Stimulated activated naive CD8-positive, alpha-beta T cell treated with anti-CD3 and anti-CD28 coated beads, Interleukin-15, Interleukin-2, amounts not matched to agents 100 ng/mL and 50 ng/mL, for 24 hours (primary cell): ENCODE measurements at regions not wholly inside any gene's neighbourhood (a gene's known extent, or its start where the extent isn't known, plus 50 kb on each side); places are given as distances from the start of the nearest gene placed in this dataset.

Source experiments
- H3K27ac Mint-ChIP-seq: one replicate; pipeline ENCODE4 v1.8.0; 2021; ENCODE audit warnings: mild to moderate bottlenecking, mixed read lengths
- H3K27me3 Mint-ChIP-seq: one replicate; pipeline ENCODE4 v1.8.0; 2021; ENCODE audit warnings: mixed read lengths
- H3K36me3 Mint-ChIP-seq: one replicate; pipeline ENCODE4 v1.8.0; 2021; ENCODE audit warnings: low read depth, mixed read lengths
- H3K4me1 Mint-ChIP-seq: one replicate; pipeline ENCODE4 v1.8.0; 2021; ENCODE audit warnings: low read depth, mixed read lengths
- H3K4me3 Mint-ChIP-seq: one replicate; pipeline ENCODE4 v1.8.0; 2021; ENCODE audit warnings: mild to moderate bottlenecking, mixed read lengths
- H3K9me3 Mint-ChIP-seq: one replicate; pipeline ENCODE4 v1.8.0; 2021; ENCODE audit warnings: mixed read lengths

GRCh38 chr2:17106418-17106817 lies 411.8 kb downstream of the RAD51AP2 start:
- no peaks in the 10 kb centered on the region for H3K27me3 Mint-ChIP-seq

GRCh38 chr2:17104454-17104853 lies 413.8 kb downstream of the RAD51AP2 start:
- no peak overlapping the region for H3K4me3 Mint-ChIP-seq

More at GRCh38 chr2:17106418-17106817, 411.8 kb downstream of the RAD51AP2 start:
- no peak overlapping the region for H3K27ac Mint-ChIP-seq
- H3K36me3 Mint-ChIP-seq: no peaks in the 10 kb centered on the region
- H3K9me3 Mint-ChIP-seq: no peaks in the 10 kb centered on the region
- no peak overlapping the region for H3K4me3 Mint-ChIP-seq
- H3K4me1 Mint-ChIP-seq: no peaks in the 10 kb centered on the region

GRCh38 chr2:17101596-17101995 lies 416.6 kb downstream of the RAD51AP2 start:
- H3K36me3 Mint-ChIP-seq: no peaks in the 10 kb centered on the region
- H3K27me3 Mint-ChIP-seq: no peaks in the 10 kb centered on the region
- H3K27ac Mint-ChIP-seq: no peak overlapping the region
- H3K9me3 Mint-ChIP-seq: no peaks in the 10 kb centered on the region
- no peak overlapping the region for H3K4me3 Mint-ChIP-seq
- no peaks in the 10 kb centered on the region for H3K4me1 Mint-ChIP-seq

More at GRCh38 chr2:17104454-17104853, 413.8 kb downstream of the RAD51AP2 start:
- Mint-ChIP-seq H3K27me3 (no peaks in the 10 kb centered on the region), H3K4me1 (no peaks in the 10 kb centered on the region), H3K27ac (no peak overlapping the region), H3K36me3 (no peaks in the 10 kb centered on the region), H3K9me3 (no peaks in the 10 kb centered on the region)

- H3K4me3 Mint-ChIP-seq: no peak overlapping the region
- no peak overlapping the region for H3K27ac Mint-ChIP-seq
- H3K27me3 Mint-ChIP-seq: no peaks in the 10 kb centered on the region
- H3K9me3 Mint-ChIP-seq: no peaks in the 10 kb centered on the region
- H3K4me1 Mint-ChIP-seq: no peaks in the 10 kb centered on the region
- H3K36me3 Mint-ChIP-seq: no peaks in the 10 kb centered on the region
Observed at GRCh38 chr2:17101091-17101490, 417.1 kb downstream of the RAD51AP2 start.

- H3K36me3 Mint-ChIP-seq: no peaks in the 10 kb centered on the region
- no peaks in the 10 kb centered on the region for H3K9me3 Mint-ChIP-seq
- H3K27ac Mint-ChIP-seq: no peak overlapping the region
- no peak overlapping the region for H3K4me3 Mint-ChIP-seq
- H3K27me3 Mint-ChIP-seq: no peaks in the 10 kb centered on the region
- H3K4me1 Mint-ChIP-seq: no peaks in the 10 kb centered on the region
Observed at GRCh38 chr2:17095340-17095739, 422.9 kb downstream of the RAD51AP2 start.

- no peaks in the 10 kb centered on the region for H3K9me3 Mint-ChIP-seq
- H3K36me3 Mint-ChIP-seq: no peaks in the 10 kb centered on the region
- no peak overlapping the region for H3K4me3 Mint-ChIP-seq
- H3K27me3 Mint-ChIP-seq: no peaks in the 10 kb centered on the region
- no peak overlapping the region for H3K27ac Mint-ChIP-seq
- no peaks in the 10 kb centered on the region for H3K4me1 Mint-ChIP-seq
Observed at GRCh38 chr2:17093712-17094111, 424.5 kb downstream of the RAD51AP2 start.

GRCh38 chr2:17086990-17087389 lies 421.4 kb upstream of the CYRIA start:
- no peak overlapping the region for H3K27ac Mint-ChIP-seq
- H3K36me3 Mint-ChIP-seq: no peaks in the 10 kb centered on the region
- no peak overlapping the region for H3K4me3 Mint-ChIP-seq
- peaks cover 10% of the 10 kb centered on the region for H3K9me3 Mint-ChIP-seq
- no peaks in the 10 kb centered on the region for H3K4me1 Mint-ChIP-seq
- no peaks in the 10 kb centered on the region for H3K27me3 Mint-ChIP-seq

GRCh38 chr2:17085546-17086202 lies 420.0 kb upstream of the CYRIA start:
- Mint-ChIP-seq H3K27me3 (no peaks in the 10 kb centered on the region), H3K27ac (no peak overlapping the region), H3K9me3 (peaks cover 15% of the 10 kb centered on the region), H3K4me3 (no peak overlapping the region), H3K36me3 (no peaks in the 10 kb centered on the region), H3K4me1 (no peaks in the 10 kb centered on the region)

GRCh38 chr2:17084877-17085276 lies 419.2 kb upstream of the CYRIA start:
- Mint-ChIP-seq H3K27me3 (no peaks in the 10 kb centered on the region), H3K36me3 (no peaks in the 10 kb centered on the region), H3K27ac (no peak overlapping the region), H3K9me3 (peaks cover 15% of the 10 kb centered on the region), H3K4me3 (no peak overlapping the region), H3K4me1 (no peaks in the 10 kb centered on the region)

- Mint-ChIP-seq H3K4me3 (no peak overlapping the region), H3K9me3 (peaks cover 19% of the 10 kb centered on the region), H3K36me3 (no peaks in the 10 kb centered on the region), H3K4me1 (no peaks in the 10 kb centered on the region), H3K27me3 (no peaks in the 10 kb centered on the region), H3K27ac (no peak overlapping the region)
Observed at GRCh38 chr2:17083902-17084301, 418.3 kb upstream of the CYRIA start.

- H3K36me3 Mint-ChIP-seq: no peaks in the 10 kb centered on the region
- H3K4me3 Mint-ChIP-seq: no peak overlapping the region
- H3K4me1 Mint-ChIP-seq: no peaks in the 10 kb centered on the region
- peaks cover 25% of the 10 kb centered on the region for H3K9me3 Mint-ChIP-seq
- H3K27ac Mint-ChIP-seq: no peak overlapping the region
- H3K27me3 Mint-ChIP-seq: no peaks in the 10 kb centered on the region
Observed at GRCh38 chr2:17079262-17079661, 413.6 kb upstream of the CYRIA start.

GRCh38 chr2:17076533-17076932 lies 410.9 kb upstream of the CYRIA start:
- no peaks in the 10 kb centered on the region for H3K4me1 Mint-ChIP-seq
- no peaks in the 10 kb centered on the region for H3K36me3 Mint-ChIP-seq
- no peak overlapping the region for H3K4me3 Mint-ChIP-seq
- no peaks in the 10 kb centered on the region for H3K27me3 Mint-ChIP-seq
- no peak overlapping the region for H3K27ac Mint-ChIP-seq
- peaks cover 22% of the 10 kb centered on the region for H3K9me3 Mint-ChIP-seq

GRCh38 chr2:17070711-17071110 lies 405.1 kb upstream of the CYRIA start:
- no peaks in the 10 kb centered on the region for H3K27me3 Mint-ChIP-seq
- no peaks in the 10 kb centered on the region for H3K4me1 Mint-ChIP-seq
- peaks cover 4% of the 10 kb centered on the region for H3K9me3 Mint-ChIP-seq
- H3K36me3 Mint-ChIP-seq: no peaks in the 10 kb centered on the region
- H3K27ac Mint-ChIP-seq: no peak overlapping the region
- no peak overlapping the region for H3K4me3 Mint-ChIP-seq

GRCh38 chr2:17069564-17069963 lies 403.9 kb upstream of the CYRIA start:
- Mint-ChIP-seq H3K27ac (no peak overlapping the region), H3K27me3 (no peaks in the 10 kb centered on the region), H3K36me3 (no peaks in the 10 kb centered on the region), H3K4me1 (no peaks in the 10 kb centered on the region), H3K9me3 (peaks cover 4% of the 10 kb centered on the region), H3K4me3 (no peak overlapping the region)

GRCh38 chr2:17068021-17068420 lies 402.4 kb upstream of the CYRIA start:
- Mint-ChIP-seq H3K4me1 (no peaks in the 10 kb centered on the region), H3K9me3 (peaks cover 4% of the 10 kb centered on the region), H3K27me3 (no peaks in the 10 kb centered on the region), H3K4me3 (no peak overlapping the region), H3K36me3 (no peaks in the 10 kb centered on the region), H3K27ac (no peak overlapping the region)

GRCh38 chr2:17065536-17065935 lies 399.9 kb upstream of the CYRIA start:
- Mint-ChIP-seq H3K4me1 (no peaks in the 10 kb centered on the region), H3K36me3 (no peaks in the 10 kb centered on the region), H3K27me3 (no peaks in the 10 kb centered on the region), H3K4me3 (no peak overlapping the region), H3K27ac (no peak overlapping the region), H3K9me3 (no peaks in the 10 kb centered on the region)
